HCT116 (cell line): ENCODE measurements at regions not wholly inside any gene's neighbourhood (a gene's known extent, or its start where the extent isn't known, plus 50 kb on each side); places are given as distances from the start of the nearest gene placed in this dataset.

Experiments used
- ATAC-seq: fragments of 200-7000 bp; cut with Tn5 transposase; 2 replicates; pipeline ENCODE4 v1.9.1; 2020; ENCODE audit warnings: mild to moderate bottlenecking, moderate library complexity
- BruUV-seq: library from RNA; stranded (reverse); fragments of 400-500 nt; replicated peaks from 2 replicates; lab custom pipeline; 2021; lab: Mats Ljungman, UMichigan
- CTCF ChIA-PET: fragments of 300-600 bp; sonication (Branson Sonifier 250); formaldehyde crosslinking; loops from one replicate; lab custom pipeline; 2021; ENCODE audit warnings: antibody characterized with exemption; lab: Charles Lee
- POLR2A ChIA-PET: fragments of 300-600, 350-600 bp; sonication (Branson Sonifier 250); formaldehyde crosslinking; loops from one replicate; lab custom pipeline; 2021; ENCODE audit warnings: antibody characterized with exemption; lab: Charles Lee
- RAD21 ChIA-PET, 2 experiments: fragments of 300-600 bp; sonication (Branson Sonifier 250); formaldehyde crosslinking; loops; one replicate each; lab custom pipeline; 2023; ENCODE audit warnings: low total read pairs in 2 of 2; ENCODE audit not compliant: uncharacterized antibody in 2 of 2, unreplicated experiment in 2 of 2, low non-redundant PET in 1 of 2; lab: Charles Lee
- DNase-seq: peaks from one replicate; pipeline ENCODE4 v3.0.0-alpha.2; 2010; ENCODE audit warnings: low read depth, low spot score
- H2AFZ ChIP-seq: fragments of 200-600 bp; shearing (Covaris generic), sonication (generic); 2 replicates; pipeline ENCODE4 v1.6.1; 2017; ENCODE audit warnings: low read depth, mixed run types, mixed read lengths, antibody characterized with exemption, low read length; ENCODE audit not compliant: poor library complexity, severe bottlenecking
- H3K27ac ChIP-seq: 2 replicates; pipeline ENCODE4 v1.5.1; 2012; ENCODE audit warnings: low read depth, low read length
- H3K27me3 ChIP-seq: fragments of 200-600 bp; sonication (generic); 2 replicates; pipeline ENCODE4 v1.6.1; 2016; ENCODE audit warnings: mixed run types, low read length, mixed read lengths; ENCODE audit not compliant: insufficient read depth
- H3K36me3 ChIP-seq, 2 experiments: fragments of 200-500 bp in 1 of 2; fragments of 200-600 bp in 1 of 2; sonication (Bioruptor generic) in 1 of 2; sonication (generic) in 1 of 2; 2 replicates each; pipeline versions ENCODE4 v1.5.1 to v1.6.1; 2014 to 2016; ENCODE audit warnings: low read length in 2 of 2, inconsistent platforms in 1 of 2, mixed read lengths in 1 of 2, mixed run types in 1 of 2; ENCODE audit not compliant: insufficient read depth in 2 of 2, control insufficient read depth in 1 of 2
- H3K4me1 ChIP-seq, 2 experiments: fragments of 200-600 bp in 1 of 2; sonication (generic) in 1 of 2; 2 replicates each; pipeline versions ENCODE4 v1.5.1 to v1.6.1; 2012 to 2017; ENCODE audit warnings: low read length in 2 of 2, inconsistent platforms in 1 of 2, mild to moderate bottlenecking in 1 of 2, mixed read lengths in 1 of 2, mixed run types in 1 of 2, moderate library complexity in 1 of 2; ENCODE audit not compliant: insufficient read depth in 2 of 2, control insufficient read depth in 1 of 2
- H3K4me2 ChIP-seq: fragments of 200-600 bp; sonication (generic); 2 replicates; pipeline ENCODE4 v1.6.1; 2017; ENCODE audit warnings: mixed run types, low read length, mixed read lengths
- H3K4me3 ChIP-seq, 2 experiments: fragments of 200-600 bp in 1 of 2; sonication (generic) in 1 of 2; replicated peaks in 1 of 2; 2 replicates each; pipeline ENCODE4 v1.5.1; 2011 to 2016; ENCODE audit warnings: low read length in 2 of 2, control low read depth in 1 of 2, low read depth in 1 of 2, mild to moderate bottlenecking in 1 of 2, mixed read lengths in 1 of 2, mixed run types in 1 of 2
- H3K79me2 ChIP-seq: fragments of 200-600 bp; sonication (generic); 2 replicates; pipeline ENCODE4 v1.6.1; 2017; ENCODE audit warnings: mild to moderate bottlenecking, mixed run types, low read length, moderate library complexity, mixed read lengths; ENCODE audit not compliant: insufficient read depth
- H3K9ac ChIP-seq: fragments of 200-600 bp; sonication (generic); 2 replicates; pipeline ENCODE4 v1.6.1; 2016; ENCODE audit warnings: low read length, mixed read lengths
- H3K9me2 ChIP-seq: fragments of 200-600 bp; sonication (generic), shearing (Covaris generic); 2 replicates; pipeline ENCODE4 v1.6.1; 2017; ENCODE audit warnings: mixed run types, mild to moderate bottlenecking, moderate library complexity; ENCODE audit not compliant: insufficient read depth
- H3K9me3 ChIP-seq, 2 experiments: fragments of 200-500 bp in 1 of 2; fragments of 200-600 bp in 1 of 2; sonication (Bioruptor generic) in 1 of 2; sonication (generic) in 1 of 2; 2 replicates each; pipeline ENCODE4 v1.6.1; 2014 to 2017; ENCODE audit warnings: low read length in 2 of 2, mixed read lengths in 2 of 2, inconsistent platforms in 1 of 2, low read depth in 1 of 2, mild to moderate bottlenecking in 1 of 2, mixed run types in 1 of 2, moderate library complexity in 1 of 2; ENCODE audit not compliant: control insufficient read depth in 1 of 2, insufficient read depth in 1 of 2
- H4K20me1 ChIP-seq: fragments of 200-600 bp; sonication (generic), shearing (Covaris generic); 2 replicates; pipeline ENCODE4 v1.6.1; 2017; ENCODE audit warnings: mixed run types, mild to moderate bottlenecking, moderate library complexity; ENCODE audit not compliant: insufficient read depth
- CTCF ChIP-seq, 3 experiments: fragments of 200-600 bp in 1 of 3; sonication (generic) in 1 of 3; IDR thresholded peaks in 2 of 3; conservative IDR thresholded peaks in 1 of 3; 2 replicates each; pipeline ENCODE4 v1.5.1; 2012 to 2017; ENCODE audit warnings: low read depth in 2 of 3, low read length in 2 of 3, antibody characterized with exemption in 1 of 3, borderline replicate concordance in 1 of 3, control low read depth in 1 of 3, mild to moderate bottlenecking in 1 of 3, mixed read lengths in 1 of 3, mixed run types in 1 of 3, moderate library complexity in 1 of 3; ENCODE audit not compliant: insufficient read depth in 1 of 3
- EZH2phosphoT487 ChIP-seq: fragments of 200-600 bp; IDR thresholded peaks from 2 replicates; pipeline ENCODE4 v1.6.1; 2018; ENCODE audit warnings: antibody characterized with exemption, borderline replicate concordance
- JUND ChIP-seq: IDR thresholded peaks from 2 replicates; pipeline ENCODE4 v1.6.1; 2012
- POLR2AphosphoS5 ChIP-seq: IDR thresholded peaks from 2 replicates; pipeline ENCODE4 v1.6.1; 2011; ENCODE audit warnings: mild to moderate bottlenecking, low read depth, low read length, moderate library complexity
- REST ChIP-seq: IDR thresholded peaks from 2 replicates; pipeline ENCODE4 v1.6.1; 2012; ENCODE audit warnings: low read depth
- TCF7L2 ChIP-seq: IDR thresholded peaks from 2 replicates; pipeline ENCODE4 v1.7.0; 2011; ENCODE audit warnings: borderline replicate concordance, inconsistent platforms; ENCODE audit not compliant: insufficient read depth, insufficient read length; ENCODE audit errors: extremely low read depth
- ZBTB33 ChIP-seq: IDR thresholded peaks from 2 replicates; pipeline ENCODE4 v1.6.1; 2011; ENCODE audit warnings: mild to moderate bottlenecking, low read length, moderate library complexity; ENCODE audit not compliant: insufficient replicate concordance; ENCODE audit errors: extremely low read depth
- ZNF274 ChIP-seq: fragments of 200-500 bp; sonication (Bioruptor generic); IDR thresholded peaks from 2 replicates; pipeline ENCODE4 v1.6.1; 2014; ENCODE audit warnings: mild to moderate bottlenecking, low read depth, low read length, inconsistent platforms
- intact Hi-C: fragments of 100-400 bp; cut with micrococcal nuclease; formaldehyde crosslinking; loops from 2 replicates; pipeline ENCODE4 v1.10.0; 2022

DNA sequence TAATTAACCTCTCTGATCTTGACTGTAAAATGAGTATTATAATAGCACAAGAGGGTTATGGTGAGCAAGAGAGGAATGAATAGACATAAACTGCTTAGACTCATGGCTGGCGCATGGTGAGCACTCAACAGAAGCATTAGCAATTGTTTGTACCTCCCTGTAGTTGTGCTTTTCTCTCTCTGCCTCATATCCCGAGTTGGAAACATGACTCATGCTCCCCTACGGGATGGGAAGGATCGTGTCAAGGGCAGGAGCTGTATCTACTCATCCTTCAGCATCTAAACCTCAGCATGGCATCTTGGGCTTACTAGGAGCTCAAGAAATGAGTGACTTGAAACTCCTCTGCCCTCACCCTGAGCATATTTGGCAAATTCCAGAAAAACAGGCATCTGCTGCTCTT, 299.6 kb downstream of the MAP2K4 start:
- DNase-seq (no peak), ATAC-seq (no peak)
- H2AFZ ChIP-seq = no peak overlapping the region
- no peak overlapping the region for H3K27ac ChIP-seq
- intact Hi-C loops = no loop called here
- no peaks in the 10 kb centered on the region for H3K79me2 ChIP-seq
- BruUV-seq = no TSS peak
- H3K9me3 ChIP-seq = no peaks in the 10 kb centered on the region
- H4K20me1 ChIP-seq = no peaks in the 10 kb centered on the region
- no peaks in the 10 kb centered on the region for H3K9me2 ChIP-seq
- H3K9ac ChIP-seq = no peak overlapping the region
- no peaks in the 10 kb centered on the region for H3K36me3 ChIP-seq
- RAD21 ChIA-PET = no interaction called here
- H3K4me1 ChIP-seq = no peaks in the 10 kb centered on the region
- CTCF ChIA-PET = no interaction called here
- H3K4me3 ChIP-seq = no peak overlapping the region
- no peak for TF ChIP-seq REST
- TF ChIP-seq CTCF (IDR thresholded peaks at IDR 0.05 in 2 of 3, conservative IDR thresholded peaks at IDR 0.05 in 1 of 3; ENCODE audit: borderline replicate concordance in 1 of 3, insufficient read depth in 1 of 3, low read depth in 2 of 3, low read length in 2 of 3) = no peak
- no peak for TF ChIP-seq EZH2phosphoT487
- TF ChIP-seq TCF7L2 = no peak
- no peak for TF ChIP-seq ZNF274
- TF ChIP-seq POLR2AphosphoS5 = no peak
- TF ChIP-seq ZBTB33 = no peak
- TF ChIP-seq JUND = no peak
- POLR2A ChIA-PET = no interaction called here
- H3K27me3 ChIP-seq = peaks cover 10% of the 10 kb centered on the region; the same call in 1 of the 2 replicates
- H3K4me2 ChIP-seq = no peak overlapping the region
